Stimulated activated CD4-positive, alpha-beta T cell treated with anti-CD3 and anti-CD28 coated beads, Interleukin-2, amount 100 ng/mL, for 48 hours (primary cell): ENCODE measurements at regions not wholly inside any gene's neighbourhood (a gene's known extent, or its start where the extent isn't known, plus 50 kb on each side); places are given as distances from the start of the nearest gene placed in this dataset.
"Not testable (repeated sequence)": the region's sequence is repeated elsewhere in the genome, so short reads cannot be mapped to it uniquely, and the experiment has no call there.

ENCODE experiments used
- DNase-seq, 2 donors: peaks; one replicate each; pipeline ENCODE4 v3.0.0-alpha.2; 2020

DNA sequence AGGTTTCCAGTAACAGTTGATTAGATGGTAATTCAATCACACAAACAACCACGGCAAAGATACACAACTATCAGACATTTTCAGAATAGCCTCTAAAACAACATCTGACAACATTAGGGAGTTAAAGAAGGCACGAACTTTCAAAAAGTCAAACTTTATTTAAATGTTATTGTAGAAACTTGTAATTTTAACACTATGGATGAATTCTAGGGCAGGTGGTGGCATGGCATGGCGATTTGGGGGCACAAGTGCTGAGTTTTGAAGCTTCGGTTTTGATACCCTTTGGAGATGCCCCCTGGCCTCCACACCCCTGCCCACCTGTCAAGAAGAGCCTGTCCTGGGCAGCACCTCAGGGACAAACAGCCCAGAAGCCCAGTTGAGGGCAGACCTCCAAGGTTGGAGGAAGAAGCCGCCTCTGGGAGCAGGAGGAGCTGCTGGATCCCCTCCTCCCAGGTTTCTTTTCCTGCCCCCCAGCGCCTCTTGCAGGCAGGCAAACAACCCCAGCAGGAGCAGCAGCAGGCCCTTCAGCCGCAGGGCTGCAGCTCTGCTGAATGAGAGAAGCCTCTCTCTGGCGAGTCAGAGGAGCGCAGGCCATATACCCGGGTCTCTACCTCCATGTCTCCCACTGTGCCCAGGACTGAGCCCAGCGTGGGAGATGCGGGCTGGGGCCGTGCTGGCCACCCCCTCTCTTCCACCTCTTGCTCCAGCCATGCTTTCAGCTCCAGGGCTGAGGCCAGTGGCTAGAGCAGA lies 102.1 kb upstream of the IGLL5 start:
- DNase-seq: no peak

DNA sequence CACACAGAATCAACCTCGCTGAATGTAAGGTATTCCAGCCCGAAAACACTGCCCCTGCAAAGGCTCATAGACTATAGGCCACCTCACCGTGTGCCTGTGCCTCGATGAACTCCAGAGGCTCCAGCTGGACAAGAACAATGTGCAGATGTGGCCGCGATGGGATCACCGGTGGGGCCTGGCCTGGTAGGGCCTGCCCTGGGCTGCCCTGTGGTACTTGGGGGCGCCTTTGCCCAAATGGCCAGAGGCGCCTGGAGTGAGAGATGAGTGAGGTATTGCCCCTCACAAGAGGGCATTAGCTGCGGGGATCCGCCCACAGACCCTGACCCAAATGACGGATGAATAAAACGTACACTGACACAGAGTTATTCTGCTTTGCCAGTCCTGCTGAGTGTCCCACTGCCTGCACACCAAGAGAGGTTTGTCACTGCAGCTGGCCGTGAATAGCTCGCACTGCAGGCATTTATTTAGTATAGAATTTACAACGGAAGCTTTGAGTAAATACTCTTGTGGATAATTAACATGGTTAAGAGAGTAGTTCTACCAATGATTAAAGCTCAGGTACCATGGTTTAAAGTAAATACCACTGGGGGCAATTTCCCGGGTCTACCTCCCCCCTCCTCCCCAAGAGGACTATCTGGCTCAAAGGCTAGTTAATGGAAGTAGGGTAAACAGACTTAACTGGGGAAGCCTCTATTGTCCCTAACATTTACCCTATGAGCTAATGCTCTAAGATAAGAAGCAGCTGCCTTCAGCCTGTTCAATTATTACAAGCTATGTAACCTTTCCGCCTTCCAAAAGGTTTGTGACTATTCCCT lies 101.1 kb upstream of the IGLL5 start:
- DNase-seq: no peak

DNA sequence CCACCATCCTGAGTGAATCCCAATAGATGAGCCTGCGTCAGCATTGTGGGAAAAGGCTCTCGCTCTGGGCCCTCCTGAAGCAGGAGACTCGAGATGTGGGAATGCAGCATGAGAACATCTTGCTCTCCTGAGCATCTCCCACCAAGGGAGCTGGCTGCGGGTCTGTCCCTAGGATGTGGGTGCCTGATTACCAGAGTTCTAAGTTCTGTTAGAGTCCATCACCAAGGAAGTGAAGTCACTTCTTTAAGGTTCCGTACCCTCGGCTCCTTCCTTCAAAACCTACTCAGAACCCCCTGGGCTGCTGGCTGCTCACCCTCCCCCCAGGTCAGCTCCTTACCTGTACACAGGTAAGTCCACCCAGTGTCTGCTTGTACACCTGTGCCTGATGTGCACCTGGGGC lies 100.5 kb upstream of the IGLL5 start:
- no peak for DNase-seq

DNA sequence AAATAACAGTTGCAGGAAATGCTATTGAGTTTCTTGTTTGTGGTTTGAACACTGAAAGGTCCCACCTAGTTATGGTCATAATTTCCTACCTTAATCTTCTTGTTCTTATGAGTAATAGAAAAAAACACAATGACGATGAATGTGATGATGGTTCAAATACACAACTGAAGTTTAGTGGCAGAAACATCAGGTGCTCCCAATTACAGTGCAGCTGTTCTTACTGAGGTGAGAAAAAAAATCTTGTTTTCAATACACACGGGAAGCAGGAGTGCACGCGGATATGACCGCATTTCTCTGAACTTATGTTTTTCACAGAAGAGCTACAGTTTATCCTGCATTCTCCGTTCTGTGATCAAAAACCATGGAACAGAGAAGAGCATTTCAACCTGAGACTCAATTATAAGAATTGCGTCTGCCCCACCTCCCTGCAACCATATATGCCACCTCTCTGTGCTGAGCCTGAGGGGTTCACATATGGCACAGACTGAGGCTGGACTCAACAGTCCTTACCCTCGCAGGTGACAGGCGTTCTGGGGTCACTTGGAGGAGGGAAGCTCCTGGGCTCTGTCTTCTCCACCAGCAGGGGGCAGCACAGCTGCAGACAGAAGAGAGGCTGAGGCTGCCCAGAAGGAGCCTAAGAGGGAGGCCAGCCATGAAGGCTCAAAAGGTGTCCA lies 99.7 kb upstream of the IGLL5 start:
- DNase-seq: peak; percentile 63 to 67

DNA sequence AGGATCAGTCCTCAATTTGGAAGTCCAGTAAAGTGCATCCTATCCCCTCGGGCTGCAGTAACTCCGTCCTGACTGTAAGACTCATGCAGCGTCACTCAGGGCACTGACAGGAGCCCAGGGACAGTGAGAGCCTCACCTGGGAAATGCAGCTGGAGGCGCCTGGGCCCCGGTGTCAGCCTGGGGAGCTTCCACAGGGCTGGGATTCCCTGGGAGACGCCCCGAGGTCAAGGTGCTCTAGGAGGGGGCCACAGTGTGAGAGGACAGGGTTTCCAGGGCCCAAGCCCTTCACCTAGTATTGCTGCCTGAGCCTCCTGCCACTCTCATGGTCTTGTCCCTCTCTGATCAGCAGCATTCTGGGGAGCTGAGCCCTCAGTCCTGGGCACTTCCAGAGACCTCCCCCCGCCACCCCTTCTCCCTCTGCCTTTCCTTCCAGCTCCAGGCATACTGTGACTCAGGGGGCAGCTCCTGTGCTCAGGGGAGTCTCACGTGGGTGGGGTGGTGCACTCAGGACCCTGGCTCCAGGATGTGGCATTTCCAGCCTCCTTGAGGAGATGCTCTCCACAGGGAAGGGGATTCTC lies 99.1 kb upstream of the IGLL5 start:
- no peak for DNase-seq

DNA sequence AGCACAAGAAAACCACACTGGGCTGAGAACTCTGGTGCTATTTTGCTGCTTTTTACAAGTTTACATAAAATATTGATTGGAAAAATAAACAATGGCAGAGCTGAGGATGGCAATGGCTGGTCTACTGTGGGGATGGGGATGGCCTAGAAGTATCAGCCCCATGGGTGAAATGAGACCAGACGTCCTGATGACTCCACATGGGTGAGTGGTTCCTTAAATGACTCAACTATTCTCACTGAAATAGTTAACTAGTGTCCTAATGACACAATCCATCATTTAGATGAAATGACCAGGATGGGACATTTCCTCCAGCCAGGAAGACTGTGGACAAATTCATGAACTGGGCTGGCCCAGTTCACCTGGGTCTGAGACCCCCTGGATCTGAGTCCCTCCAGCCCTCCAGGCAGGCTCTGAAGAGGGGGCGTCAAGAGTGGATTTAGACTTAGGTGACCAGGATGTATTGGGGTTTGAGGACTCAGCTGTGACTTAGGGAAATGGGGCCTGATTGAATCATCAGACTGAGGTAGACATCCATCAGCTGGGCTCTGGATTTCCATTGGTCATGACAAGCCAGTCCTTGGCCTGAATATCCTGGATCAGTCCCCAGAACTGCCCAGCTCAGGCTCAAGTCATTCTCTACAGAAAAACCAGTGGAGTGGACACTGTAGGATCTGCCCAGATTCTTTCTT lies 98.2 kb upstream of the IGLL5 start:
- DNase-seq: no peak

DNA sequence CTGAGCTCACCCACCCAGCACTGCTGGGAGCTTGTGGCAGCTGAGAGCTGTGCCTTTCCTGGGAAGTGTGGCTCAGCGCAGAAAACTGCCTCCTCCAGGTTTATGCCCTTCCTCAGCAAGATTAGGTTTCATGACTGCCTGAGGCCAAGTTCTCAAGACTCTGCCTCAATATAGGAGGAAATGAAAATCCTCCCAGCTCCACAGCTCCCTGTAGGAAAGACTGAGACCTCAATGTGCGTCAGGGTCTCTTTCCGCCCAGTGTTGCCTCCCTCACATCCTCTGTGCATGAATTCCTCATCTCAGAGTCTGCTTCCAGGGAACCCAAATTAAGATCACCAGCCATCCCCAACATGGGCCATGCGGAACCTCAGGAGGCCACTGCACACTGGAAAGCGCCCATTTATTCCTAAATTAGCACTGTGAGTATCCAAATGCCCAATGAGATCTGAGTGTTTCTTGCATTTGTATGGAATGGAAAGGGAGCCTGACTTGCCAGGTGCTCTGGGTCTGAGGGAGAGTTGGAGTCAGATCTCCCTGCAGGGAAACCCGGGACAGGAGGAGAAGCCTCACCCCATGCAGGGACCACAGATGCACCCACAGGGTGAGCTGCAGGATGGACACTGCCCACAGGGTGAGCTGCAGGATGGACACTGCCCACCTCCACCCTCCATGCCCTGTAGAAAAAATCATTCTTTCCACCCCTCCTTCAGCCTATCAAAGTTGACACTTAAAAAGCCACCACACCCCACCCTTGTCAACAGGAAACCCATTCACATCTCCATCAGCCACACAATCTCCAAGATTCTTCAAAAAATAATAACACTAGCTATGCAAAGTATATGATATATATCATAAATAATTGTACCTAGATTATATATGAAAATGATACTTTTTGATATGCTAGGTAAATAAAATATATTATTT lies 97.4 kb upstream of the IGLL5 start:
- no peak for DNase-seq

DNA sequence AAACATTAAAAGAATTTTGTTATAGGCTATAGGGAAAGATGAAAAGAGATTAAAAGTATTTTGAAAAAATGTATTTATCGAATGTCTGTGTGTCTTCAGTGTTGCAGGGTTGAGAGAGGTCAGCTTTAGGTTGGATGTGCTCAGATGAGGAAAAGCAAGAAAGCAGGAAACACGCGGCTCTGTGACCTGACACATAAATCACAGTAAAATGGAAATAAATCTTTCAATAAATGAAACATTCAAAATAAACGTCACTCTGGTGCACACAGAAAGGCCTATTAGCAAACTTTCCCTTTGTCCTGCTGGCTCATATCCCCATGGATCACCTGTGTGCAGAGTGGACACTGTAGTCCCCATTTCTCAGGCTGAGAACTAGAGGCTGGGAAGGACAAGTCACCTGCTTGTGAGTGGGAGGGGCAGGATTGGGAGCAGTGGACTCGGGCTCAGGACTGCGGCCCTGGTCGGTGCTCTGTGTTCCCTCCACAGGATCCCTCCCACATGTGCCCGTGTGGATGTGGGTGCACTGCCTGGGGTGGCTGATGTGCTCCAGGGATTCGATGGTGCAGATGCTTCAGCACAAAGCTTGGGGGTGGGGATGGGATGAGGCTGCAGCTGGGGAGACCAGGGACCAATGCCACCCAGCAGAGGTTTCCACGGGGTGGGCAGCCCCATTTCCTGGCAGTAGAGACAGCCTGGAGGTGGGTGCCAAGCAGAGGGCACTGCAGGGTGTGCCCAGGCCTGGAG lies 96.0 kb upstream of the IGLL5 start:
- DNase-seq: no peak

DNA sequence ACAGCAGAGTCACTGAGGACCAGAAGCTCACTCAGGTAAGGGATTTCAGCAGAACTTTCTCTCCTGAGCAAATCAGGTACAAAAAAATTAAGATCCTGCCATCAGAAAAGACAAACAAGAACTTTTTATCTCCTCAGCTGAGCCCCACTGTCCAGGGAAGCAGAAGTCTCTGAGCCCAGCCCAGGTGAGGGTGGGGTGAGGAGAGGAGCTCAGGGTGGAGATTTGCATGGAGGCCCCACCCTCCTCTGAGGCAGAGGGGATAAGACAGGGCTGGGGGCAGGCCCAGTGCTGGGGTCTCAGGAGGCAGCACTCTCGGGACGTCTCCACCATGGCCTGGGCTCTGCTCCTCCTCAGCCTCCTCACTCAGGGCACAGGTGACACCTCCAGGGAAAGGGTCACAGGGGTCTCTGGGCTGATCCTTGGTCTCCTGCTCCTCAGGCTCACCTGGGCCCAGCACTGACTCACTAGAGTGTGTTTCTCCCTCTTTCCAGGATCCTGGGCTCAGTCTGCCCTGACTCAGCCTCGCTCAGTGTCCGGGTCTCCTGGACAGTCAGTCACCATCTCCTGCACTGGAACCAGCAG lies 95.3 kb upstream of the IGLL5 start:
- DNase-seq: not testable (repeated sequence)

DNA sequence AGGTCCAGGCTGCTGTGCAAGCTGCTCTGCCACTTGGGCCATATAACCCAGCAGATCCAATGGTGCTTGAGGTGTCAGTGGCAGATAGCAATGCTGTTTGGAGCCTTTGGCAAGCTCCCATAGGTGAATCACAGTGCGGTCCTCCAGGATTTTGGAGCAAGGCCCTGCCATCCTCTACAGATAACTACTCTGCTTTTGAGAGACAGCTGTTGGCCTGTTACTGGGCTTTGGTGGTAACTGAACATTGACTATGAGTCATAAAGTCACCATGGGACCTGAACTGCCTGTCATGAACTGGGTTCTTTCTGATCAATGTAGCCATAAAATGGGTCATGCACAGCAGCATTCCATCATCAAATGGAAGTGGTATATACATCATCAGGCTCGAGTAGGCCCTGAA lies 92.0 kb upstream of the IGLL5 start:
- not testable (repeated sequence) for DNase-seq

DNA sequence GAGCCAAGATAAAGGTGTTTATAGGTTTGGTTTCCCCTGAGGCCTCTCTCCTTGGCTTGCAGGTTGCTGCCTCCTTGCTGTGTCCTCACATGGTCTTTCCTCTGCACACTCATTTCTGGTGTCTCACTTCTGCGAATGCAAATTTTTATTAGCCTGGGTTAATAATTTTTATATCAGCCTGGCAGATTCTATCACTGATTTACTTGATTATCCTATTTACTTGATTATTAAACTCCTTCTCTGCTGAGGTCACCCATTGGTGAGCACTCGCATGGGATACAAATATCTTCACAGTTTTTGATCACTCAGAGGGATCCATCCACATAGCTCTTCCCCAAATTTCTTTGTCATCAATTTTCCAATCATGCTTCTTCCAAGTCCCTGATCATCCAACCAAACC lies 90.9 kb upstream of the IGLL5 start:
- no peak for DNase-seq

DNA sequence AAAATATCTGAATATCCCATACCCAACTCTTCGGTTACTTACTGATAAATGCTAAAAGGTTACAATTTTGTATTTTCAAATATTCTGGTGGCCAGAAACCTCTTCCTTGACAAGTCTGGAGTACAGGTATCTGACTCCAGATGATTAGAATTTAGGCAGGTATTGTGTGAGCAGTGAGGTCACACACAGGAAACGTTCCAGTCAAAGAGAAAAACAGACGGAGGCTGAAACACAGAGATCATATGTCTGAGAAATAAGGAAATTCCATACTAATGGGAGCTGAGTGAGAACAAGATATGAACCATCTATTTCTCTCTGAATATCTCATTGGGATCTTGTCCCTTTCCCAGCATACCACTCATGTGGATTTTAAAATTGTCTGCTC lies 89.4 kb upstream of the IGLL5 start:
- no peak for DNase-seq

DNA sequence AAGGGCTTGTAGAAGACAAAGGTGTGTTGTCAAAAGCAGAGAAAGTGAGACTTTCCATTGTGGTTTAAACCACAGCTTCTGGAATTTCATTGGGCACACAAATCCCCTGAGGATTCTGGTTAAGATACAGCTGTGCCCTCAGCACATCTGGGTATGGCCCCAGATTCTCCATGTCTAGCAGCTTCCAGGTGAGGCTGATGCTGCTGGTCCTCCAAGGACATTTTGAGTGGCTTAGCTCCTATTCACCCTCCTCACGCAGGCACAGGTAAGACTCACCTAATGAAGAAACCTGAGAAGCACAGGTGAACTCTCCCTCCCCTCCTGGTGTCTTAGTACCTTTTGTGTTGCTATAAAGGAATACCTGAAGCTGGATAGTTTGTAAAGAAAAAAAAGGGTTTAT lies 88.9 kb upstream of the IGLL5 start:
- no peak for DNase-seq

DNA sequence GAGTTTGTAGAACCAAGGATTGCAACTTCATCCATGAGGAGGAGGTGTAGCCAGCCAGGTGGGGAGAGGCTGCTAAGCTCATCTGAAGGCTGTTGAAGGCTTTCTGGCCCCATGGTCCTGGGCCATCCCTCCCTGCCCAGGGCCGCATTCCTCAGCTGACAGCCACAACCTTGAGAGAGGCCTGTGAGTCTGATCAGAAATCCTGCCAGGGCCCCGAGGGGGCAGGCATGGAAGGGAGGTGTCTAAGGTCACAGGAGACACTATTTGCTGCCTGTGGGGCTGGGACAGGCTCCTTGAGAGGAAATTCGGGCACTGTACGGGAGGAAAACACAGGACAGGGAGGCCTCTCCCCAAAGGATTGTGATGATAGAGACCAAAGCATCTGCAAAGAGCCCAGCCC lies 88.1 kb upstream of the IGLL5 start:
- no peak for DNase-seq

DNA sequence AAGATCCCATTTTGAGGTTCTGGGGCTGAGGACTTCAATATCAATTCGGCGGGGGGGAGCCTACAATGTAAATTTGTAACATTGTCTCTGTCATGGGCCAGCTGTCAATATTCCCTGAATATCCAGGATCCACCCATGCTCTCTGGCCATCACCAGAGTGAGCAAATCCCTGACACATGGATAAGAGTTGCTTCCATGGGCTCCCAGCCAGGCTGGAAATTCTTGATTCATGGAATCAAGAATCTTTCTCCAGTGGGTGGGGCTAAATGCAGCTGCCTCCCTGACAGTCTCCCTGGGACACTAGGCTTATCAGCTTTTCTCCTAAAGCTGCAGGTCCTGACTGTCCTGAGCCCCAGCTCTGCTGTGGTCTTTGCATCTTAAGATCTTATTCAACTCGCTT lies 86.9 kb upstream of the IGLL5 start:
- DNase-seq: no peak

DNA sequence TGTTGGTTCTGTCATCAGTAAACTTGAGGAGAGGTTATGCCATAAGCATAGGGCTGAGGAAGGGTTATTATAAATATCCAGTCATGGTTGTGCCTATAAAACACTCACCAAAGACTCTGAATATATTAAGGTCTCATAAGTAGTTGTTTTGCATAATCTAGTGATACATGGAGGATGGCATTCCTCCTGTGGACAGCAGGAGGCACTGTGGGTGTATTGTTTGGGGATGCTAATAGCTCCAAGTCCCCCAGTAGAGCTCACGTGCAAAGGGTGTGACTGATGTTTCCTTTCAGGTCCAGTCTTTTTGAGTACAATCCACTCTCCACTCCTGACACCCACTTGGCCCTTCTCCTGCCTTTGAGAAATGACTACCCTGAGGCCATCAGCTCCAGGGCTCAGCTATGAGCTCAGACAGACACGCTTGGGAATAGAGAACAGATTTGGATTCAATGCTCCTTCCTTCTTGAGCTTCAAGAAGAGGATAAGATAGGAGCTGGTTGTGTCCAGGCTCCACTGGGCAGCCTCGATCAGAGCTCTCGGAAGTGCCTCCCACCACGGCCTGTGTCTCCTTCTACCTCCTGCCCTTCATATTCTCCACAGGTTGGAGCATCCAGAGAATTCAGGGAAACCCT lies 85.2 kb upstream of the IGLL5 start:
- DNase-seq: no peak

DNA sequence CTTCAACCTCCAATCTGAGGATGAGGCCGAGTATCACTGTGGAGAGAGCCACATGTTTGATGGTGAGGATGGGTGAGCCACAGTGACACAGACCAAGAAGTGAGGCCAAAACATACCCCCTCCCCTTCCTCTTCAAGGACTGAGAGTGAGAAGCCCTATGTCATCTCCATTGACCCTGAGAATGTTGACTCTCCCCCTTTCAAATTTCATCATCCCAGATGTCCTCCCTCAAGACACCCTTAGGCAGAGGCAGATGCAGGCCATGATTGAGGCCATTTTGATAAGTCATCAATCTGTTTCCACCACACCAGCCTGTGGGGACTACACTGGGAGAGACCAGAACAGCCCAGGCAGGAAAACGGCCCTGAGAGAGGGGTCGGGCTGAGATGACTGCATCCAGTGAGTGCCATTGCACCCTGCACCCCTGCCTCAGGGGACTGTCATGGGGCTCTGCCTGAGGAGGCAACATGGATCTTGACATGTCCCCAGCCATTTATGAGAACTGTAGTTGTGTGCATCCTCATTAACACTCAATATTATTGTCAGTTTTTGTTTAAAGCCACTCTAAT lies 84.2 kb upstream of the IGLL5 start:
- no peak for DNase-seq

DNA sequence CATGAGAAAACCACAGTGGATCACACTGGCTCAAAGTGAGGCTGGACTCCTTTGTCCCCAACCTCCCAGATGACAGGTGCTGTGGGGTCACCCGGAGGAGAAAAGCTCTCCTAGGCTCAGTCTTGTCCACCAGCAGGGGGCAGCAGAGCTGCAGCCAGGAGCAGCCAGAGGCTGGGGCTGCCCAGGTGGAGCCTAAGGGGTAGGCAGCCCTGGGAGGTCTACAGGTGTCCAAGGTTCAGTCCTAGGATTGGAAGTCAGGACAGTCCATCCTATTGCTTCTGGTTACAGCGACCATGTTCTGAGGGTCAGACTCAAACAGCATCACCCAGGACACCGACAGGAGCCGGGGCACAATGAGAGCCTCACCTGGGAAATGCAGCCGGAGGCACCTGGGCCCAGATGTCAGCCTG lies 77.6 kb upstream of the IGLL5 start:
- DNase-seq: peak; percentile 58 to 73

DNA sequence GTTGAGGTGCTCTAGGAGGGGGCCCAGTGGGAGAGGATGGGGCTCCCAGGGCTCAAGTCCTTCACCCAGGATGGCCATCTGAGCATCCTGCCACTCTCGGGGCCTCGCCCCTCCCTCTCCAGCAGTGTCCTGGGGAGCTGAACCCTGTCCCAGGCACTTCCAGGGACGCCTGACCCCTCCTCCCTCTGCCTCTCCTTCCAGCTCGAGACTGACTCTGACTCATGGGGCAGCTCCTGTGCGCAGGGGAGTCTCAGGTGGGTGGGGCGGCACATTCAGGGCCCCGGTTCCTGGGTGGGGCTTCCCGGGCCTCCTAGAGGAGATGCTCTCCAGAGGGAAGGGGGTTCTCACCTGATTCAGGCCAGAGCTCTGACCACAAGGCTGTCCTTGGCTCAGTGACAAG lies 77.1 kb upstream of the IGLL5 start:
- no peak for DNase-seq
